A549 (cell line): ENCODE measurements at regions not wholly inside any gene's neighbourhood (a gene's known extent, or its start where the extent isn't known, plus 50 kb on each side); places are given as distances from the start of the nearest gene placed in this dataset.

Source experiments
- RAD21 ChIP-seq, 2 experiments: fragments of >200 bp in 1 of 2; sonication (Bioruptor Twin) in 1 of 2; formaldehyde crosslinking in 1 of 2; IDR thresholded peaks in 1 of 2; conservative IDR thresholded peaks in 1 of 2; 2 replicates in 1 of 2; 3 replicates in 1 of 2; pipeline ENCODE4 v1.6.1; 2012 to 2018; ENCODE audit warnings: inconsistent platforms in 1 of 2
- TF ChIP-seq, protein P1 (sequence below): IDR thresholded peaks from 2 replicates; pipeline ENCODE4 v1.6.1; 2012

DNA sequence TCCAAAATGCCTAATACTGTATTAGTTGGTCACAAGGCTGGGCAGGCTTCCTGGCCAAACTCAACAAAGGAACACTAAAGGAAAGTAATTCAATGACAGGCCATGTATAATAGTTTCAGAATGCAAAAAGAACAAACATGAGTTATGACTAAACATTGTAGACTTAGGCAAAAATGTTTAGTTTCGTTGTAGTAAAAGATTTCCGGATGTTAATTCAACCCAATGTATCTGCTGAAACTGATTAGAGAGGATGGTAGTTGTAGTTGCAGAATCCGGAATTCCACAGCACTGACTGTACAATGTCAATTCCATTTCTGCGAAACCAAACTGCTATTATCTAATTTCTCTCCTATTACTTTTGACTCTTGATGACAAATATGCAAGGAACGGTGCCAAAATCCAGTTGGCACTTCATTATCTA lies 117.9 kb upstream of the FST start:
- no peak for TF ChIP-seq RAD21 (conservative IDR thresholded peaks at IDR 0.05 in 1 of 2, IDR thresholded peaks at IDR 0.05 in 1 of 2)
- TF ChIP-seq, protein P1, sequence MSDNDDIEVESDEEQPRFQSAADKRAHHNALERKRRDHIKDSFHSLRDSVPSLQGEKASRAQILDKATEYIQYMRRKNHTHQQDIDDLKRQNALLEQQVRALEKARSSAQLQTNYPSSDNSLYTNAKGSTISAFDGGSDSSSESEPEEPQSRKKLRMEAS, result peak; percentile 35; the same call in 1 of the 2 replicates
